Loucy (cell line): ENCODE measurements at regions not wholly inside any gene's neighbourhood (a gene's known extent, or its start where the extent isn't known, plus 50 kb on each side); places are given as distances from the start of the nearest gene placed in this dataset.

Source experiments
- EZH2phosphoT487 ChIP-seq: fragments of 200-600 bp; IDR thresholded peaks from 2 replicates; pipeline ENCODE4 v1.6.1; 2018; ENCODE audit warnings: antibody characterized with exemption, mild to moderate bottlenecking, moderate library complexity, borderline replicate concordance
- TF ChIP-seq, protein P1 (sequence below): fragments of 200-600 bp; sonication (generic); conservative IDR thresholded peaks from 2 replicates; pipeline ENCODE4 v1.5.1; 2014; ENCODE audit warnings: mild to moderate bottlenecking, antibody characterized with exemption, low read length

GRCh38 chr4:26004290-26004689, 90.3 kb downstream of the SMIM20 start:
- TF ChIP-seq, protein P1, sequence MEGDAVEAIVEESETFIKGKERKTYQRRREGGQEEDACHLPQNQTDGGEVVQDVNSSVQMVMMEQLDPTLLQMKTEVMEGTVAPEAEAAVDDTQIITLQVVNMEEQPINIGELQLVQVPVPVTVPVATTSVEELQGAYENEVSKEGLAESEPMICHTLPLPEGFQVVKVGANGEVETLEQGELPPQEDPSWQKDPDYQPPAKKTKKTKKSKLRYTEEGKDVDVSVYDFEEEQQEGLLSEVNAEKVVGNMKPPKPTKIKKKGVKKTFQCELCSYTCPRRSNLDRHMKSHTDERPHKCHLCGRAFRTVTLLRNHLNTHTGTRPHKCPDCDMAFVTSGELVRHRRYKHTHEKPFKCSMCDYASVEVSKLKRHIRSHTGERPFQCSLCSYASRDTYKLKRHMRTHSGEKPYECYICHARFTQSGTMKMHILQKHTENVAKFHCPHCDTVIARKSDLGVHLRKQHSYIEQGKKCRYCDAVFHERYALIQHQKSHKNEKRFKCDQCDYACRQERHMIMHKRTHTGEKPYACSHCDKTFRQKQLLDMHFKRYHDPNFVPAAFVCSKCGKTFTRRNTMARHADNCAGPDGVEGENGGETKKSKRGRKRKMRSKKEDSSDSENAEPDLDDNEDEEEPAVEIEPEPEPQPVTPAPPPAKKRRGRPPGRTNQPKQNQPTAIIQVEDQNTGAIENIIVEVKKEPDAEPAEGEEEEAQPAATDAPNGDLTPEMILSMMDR: no peak
- TF ChIP-seq EZH2phosphoT487: no peak
